GM21390 (cell line): ENCODE measurements at regions not wholly inside any gene's neighbourhood (a gene's known extent, or its start where the extent isn't known, plus 50 kb on each side); places are given as distances from the start of the nearest gene placed in this dataset.

Source experiments
- ATAC-seq: cut with Tn5 transposase; IDR thresholded peaks from one replicate; pipeline ENCODE4 v1.9.1; 2021; ENCODE audit not compliant: unreplicated experiment

GRCh38 chr1:75079538-75080290, 54.5 kb upstream of the LHX8 start:
- ATAC-seq = no peak

DNA sequence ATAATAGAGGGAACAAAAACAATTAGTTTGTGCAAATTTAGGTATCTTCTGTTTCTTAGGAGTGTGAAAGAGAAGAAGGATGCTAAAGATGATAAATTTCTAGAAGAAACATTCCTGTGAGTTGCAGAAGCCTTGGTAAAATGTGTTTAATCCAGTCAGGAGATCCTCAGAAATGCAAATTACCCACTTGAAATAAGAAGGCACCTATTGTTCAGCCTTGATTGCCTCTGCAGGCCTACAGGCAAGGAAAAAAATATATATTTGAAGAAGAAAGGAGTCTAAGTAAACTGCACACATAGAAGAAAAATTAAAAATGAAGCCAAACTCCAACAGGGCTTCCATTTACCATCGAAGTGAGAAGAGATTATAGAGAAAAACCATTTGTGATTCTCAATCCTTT, 51.0 kb upstream of the LHX8 start:
- ATAC-seq = no peak

DNA sequence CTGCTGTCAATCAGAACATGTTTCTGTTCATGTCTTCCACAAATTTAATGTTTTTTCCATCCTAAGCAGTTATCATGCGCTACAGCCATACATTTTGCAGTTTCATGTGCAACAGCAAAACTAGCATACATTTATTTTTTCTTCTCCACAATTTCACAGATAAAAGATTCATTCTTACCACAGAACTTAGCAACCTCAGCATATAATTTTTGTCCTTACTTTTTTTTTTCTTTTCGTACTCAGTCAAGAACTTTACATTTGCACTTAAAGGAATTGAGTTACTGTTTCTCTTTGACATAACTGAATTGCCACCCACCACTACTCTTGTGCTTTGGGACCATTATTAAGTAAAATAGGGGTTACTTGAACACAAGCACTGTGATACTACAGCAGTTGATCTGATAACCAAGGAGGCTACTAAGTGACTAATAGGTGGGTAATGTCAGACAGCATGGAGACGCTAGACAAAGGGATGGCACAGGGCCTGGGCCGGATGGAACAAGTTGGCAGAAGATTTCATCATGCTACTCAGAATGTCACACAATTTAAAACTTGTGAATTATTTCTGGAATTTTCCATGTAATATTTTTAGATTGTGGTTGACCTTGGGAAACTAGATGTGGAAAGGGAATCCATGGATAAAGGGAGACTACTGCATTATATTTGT, 50.2 kb upstream of the LHX8 start:
- no peak for ATAC-seq
